Heart left ventricle (tissue), 13 donors: ENCODE measurements at regions not wholly inside any gene's neighbourhood (a gene's known extent, or its start where the extent isn't known, plus 50 kb on each side); places are given as distances from the start of the nearest gene placed in this dataset.
"Not testable (repeated sequence)": the region's sequence is repeated elsewhere in the genome, so short reads cannot be mapped to it uniquely, and the experiment has no call there.

Experiments used
- POLR2A ChIP-seq, 2 donors: fragments of 450-650 bp; IDR thresholded peaks; one replicate each; pipeline ENCODE4 v1.6.1; 2017; ENCODE audit warnings: antibody characterized with exemption in 2 of 2, mild to moderate bottlenecking in 2 of 2, moderate library complexity in 2 of 2
- TF ChIP-seq, protein P1 (sequence below), 12 donors: fragments of 200-600 bp; sonication (generic) in 4 of 12; IDR thresholded peaks; one replicate each; pipeline versions ENCODE4 v1.5.0 to v1.8.0; 2018 to 2022; ENCODE audit warnings: antibody characterized with exemption in 12 of 12, mild to moderate bottlenecking in 5 of 12
- donor health status: ischemic (EF 13 %, LVEDD 7.1; RV severe dilation, severe dysfunction).
- donor health status: DM: no; HTN: yes; CAD: no.
- donor health status: DM: no; HTN: no; CAD: no.
- donor health status: ischemic (EF 25% LVEDD 6.9; RV normal size, moderate dysfunction).
- donor health status: ischemic (EF 25% LVEDD 5.7; RV mildly dilated, moderate dysfunction).
- donor health status: ischemic (EF 35%, LVEDD 5.7; RV mildly dilated, moderate dysfunction).
- donor health status: nonischemic (EF 11% LVEDD 7.7; RV severe dilation, severe dysfunction).
- donor health status: DM: yes; HTN: yes; CAD: no.
- donor health status: PGD.
- donor health status: ischemic (EF 29% LVEDD 5.4; RV normal size, mild dysfunction).
- donor health status: nonischemic (EF 23%, LVEDD 6.1; RV moderate dilation, normal function).

GRCh38 chr21:9837526-9837925 lies 683.9 kb upstream of the TPTE start:
- TF ChIP-seq POLR2A (IDR thresholded peaks at IDR 0.05): not testable (repeated sequence)
- TF ChIP-seq, protein P1, sequence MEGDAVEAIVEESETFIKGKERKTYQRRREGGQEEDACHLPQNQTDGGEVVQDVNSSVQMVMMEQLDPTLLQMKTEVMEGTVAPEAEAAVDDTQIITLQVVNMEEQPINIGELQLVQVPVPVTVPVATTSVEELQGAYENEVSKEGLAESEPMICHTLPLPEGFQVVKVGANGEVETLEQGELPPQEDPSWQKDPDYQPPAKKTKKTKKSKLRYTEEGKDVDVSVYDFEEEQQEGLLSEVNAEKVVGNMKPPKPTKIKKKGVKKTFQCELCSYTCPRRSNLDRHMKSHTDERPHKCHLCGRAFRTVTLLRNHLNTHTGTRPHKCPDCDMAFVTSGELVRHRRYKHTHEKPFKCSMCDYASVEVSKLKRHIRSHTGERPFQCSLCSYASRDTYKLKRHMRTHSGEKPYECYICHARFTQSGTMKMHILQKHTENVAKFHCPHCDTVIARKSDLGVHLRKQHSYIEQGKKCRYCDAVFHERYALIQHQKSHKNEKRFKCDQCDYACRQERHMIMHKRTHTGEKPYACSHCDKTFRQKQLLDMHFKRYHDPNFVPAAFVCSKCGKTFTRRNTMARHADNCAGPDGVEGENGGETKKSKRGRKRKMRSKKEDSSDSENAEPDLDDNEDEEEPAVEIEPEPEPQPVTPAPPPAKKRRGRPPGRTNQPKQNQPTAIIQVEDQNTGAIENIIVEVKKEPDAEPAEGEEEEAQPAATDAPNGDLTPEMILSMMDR (IDR thresholded peaks at IDR 0.05): not testable (repeated sequence)
